ENCODE measurements at regions not wholly inside any gene's neighbourhood (a gene's known extent, or its start where the extent isn't known, plus 50 kb on each side); places are given as distances from the start of the nearest gene placed in this dataset.

- 82% methylated on average over 16 of the region's 16 CpGs for WGBS (ENCODE audit: insufficient coverage)
- intact Hi-C loops (cut with micrococcal nuclease): no loop called here
Observed at GRCh38 chr14:101471723-101472517, 89.4 kb upstream of the DIO3 start.

GRCh38 chr14:101472518-101472849, 88.8 kb upstream of the DIO3 start:
- Histone ChIP-seq H3K36me3 (ENCODE audit: control insufficient read depth, insufficient read depth, low read length) (no peaks in the 10 kb centered on the region), H3K4me3 (ENCODE audit: low read length) (no peak overlapping the region), H3K4me1 (ENCODE audit: control insufficient read depth, insufficient read depth, low read length) (no peaks in the 10 kb centered on the region), H3K27me3 (ENCODE audit: control insufficient read depth, insufficient read depth, low read length) (no peaks in the 10 kb centered on the region), H3K27ac (ENCODE audit: low read length) (no peak overlapping the region), H3K9me3 (ENCODE audit: control insufficient read depth, insufficient read depth, low read length) (no peaks in the 10 kb centered on the region)
- H3K4me1 Mint-ChIP-seq: no peaks in the 10 kb centered on the region
- no peak overlapping the region for H3K27ac Mint-ChIP-seq
- no peaks in the 10 kb centered on the region for H3K9me3 Mint-ChIP-seq
- H3K4me3 Mint-ChIP-seq: no peak overlapping the region
- TF ChIP-seq CTCF (IDR thresholded peaks at IDR 0.05): no peak
- no peak for DNase-seq
- intact Hi-C loops (cut with micrococcal nuclease): no loop called here
- no peaks in the 10 kb centered on the region for H3K36me3 Mint-ChIP-seq
- ATAC-seq: no peak
- WGBS (ENCODE audit: insufficient coverage): 85% methylated on average over 6 of the region's 6 CpGs
- peaks cover 11 to 17% of the 10 kb centered on the region in 2 donors for H3K27me3 Mint-ChIP-seq (ENCODE audit: low read depth in 2 of 2)

More at GRCh38 chr14:101471723-101472517, 89.4 kb upstream of the DIO3 start:
- Mint-ChIP-seq H3K4me3 (no peak overlapping the region), H3K4me1 (no peaks in the 10 kb centered on the region), H3K27me3 (ENCODE audit: low read depth in 2 of 2) (peaks cover 15 to 16% of the 10 kb centered on the region in 2 donors), H3K9me3 (no peaks in the 10 kb centered on the region), H3K27ac (no peak overlapping the region), H3K36me3 (no peaks in the 10 kb centered on the region)
- TF ChIP-seq CTCF (IDR thresholded peaks at IDR 0.05): no peak
- H3K4me3 ChIP-seq (ENCODE audit: low read length): no peak overlapping the region
- H3K36me3 ChIP-seq (ENCODE audit: control insufficient read depth, insufficient read depth, low read length): no peaks in the 10 kb centered on the region
- H3K27ac ChIP-seq (ENCODE audit: low read length): no peak overlapping the region
- H3K27me3 ChIP-seq (ENCODE audit: control insufficient read depth, insufficient read depth, low read length): no peaks in the 10 kb centered on the region
- no peak for ATAC-seq
- no peak for DNase-seq
- H3K9me3 ChIP-seq (ENCODE audit: control insufficient read depth, insufficient read depth, low read length): no peaks in the 10 kb centered on the region
- no peaks in the 10 kb centered on the region for H3K4me1 ChIP-seq (ENCODE audit: control insufficient read depth, insufficient read depth, low read length)

- 87% methylated on average over 11 of the region's 12 CpGs for WGBS (ENCODE audit: insufficient coverage)
- intact Hi-C loops (cut with micrococcal nuclease): no loop called here
- no peak overlapping the region for H3K4me3 ChIP-seq (ENCODE audit: low read length)
- H3K36me3 ChIP-seq (ENCODE audit: control insufficient read depth, insufficient read depth, low read length): no peaks in the 10 kb centered on the region
- H3K9me3 ChIP-seq (ENCODE audit: control insufficient read depth, insufficient read depth, low read length): no peaks in the 10 kb centered on the region
- no peak for TF ChIP-seq CTCF (IDR thresholded peaks at IDR 0.05)
- no peaks in the 10 kb centered on the region for H3K36me3 Mint-ChIP-seq
- no peaks in the 10 kb centered on the region for H3K4me1 Mint-ChIP-seq
- no peak overlapping the region for H3K27ac Mint-ChIP-seq
- H3K27ac ChIP-seq (ENCODE audit: low read length): no peak overlapping the region
- DNase-seq (peak in 1 of 2 donors; percentile 17), ATAC-seq (no peak)
- H3K27me3 ChIP-seq (ENCODE audit: control insufficient read depth, insufficient read depth, low read length): no peaks in the 10 kb centered on the region
- H3K27me3 Mint-ChIP-seq (ENCODE audit: low read depth in 2 of 2): peaks cover 11 to 18% of the 10 kb centered on the region in 2 donors
- H3K4me1 ChIP-seq (ENCODE audit: control insufficient read depth, insufficient read depth, low read length): no peaks in the 10 kb centered on the region
- no peak overlapping the region for H3K4me3 Mint-ChIP-seq
- no peaks in the 10 kb centered on the region for H3K9me3 Mint-ChIP-seq
Observed at GRCh38 chr14:101473045-101473729, 88.1 kb upstream of the DIO3 start.
